ENCODE measurements at regions not wholly inside any gene's neighbourhood (a gene's known extent, or its start where the extent isn't known, plus 50 kb on each side); places are given as distances from the start of the nearest gene placed in this dataset.
A peak's percentile ranks its signal among the peaks of the same experiment; 100 is the strongest.

DNA sequence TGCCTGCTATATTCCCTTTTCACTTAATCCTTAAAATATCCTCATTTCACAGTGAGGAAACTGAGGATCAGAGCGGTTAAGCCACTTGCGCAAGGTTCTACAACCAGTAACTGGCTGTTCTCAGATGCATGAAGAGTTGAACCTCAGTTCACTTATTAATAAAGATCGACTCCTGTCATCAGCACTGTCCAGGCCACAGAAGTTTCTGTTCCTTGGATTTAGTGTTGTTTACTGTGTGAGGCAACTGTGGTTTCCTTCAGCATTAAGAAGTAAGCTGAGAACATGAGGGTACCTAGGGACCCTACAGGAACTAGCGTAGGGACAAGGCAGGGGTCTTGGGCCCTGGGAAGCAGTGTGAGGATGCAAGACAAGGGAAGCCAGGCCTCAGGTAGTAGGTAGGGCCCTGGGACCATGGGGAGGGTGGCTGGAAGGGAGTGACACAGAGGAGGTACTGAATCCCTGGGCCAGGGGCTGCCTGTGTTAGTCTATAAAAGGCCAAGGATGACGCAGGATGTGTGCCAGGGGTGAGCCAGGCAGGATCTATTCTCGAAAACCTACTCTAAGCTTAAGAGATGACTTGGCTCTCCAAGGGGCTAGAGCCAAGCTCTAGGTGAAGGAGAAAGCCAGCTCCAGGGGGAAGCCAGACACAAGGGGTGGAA, 181.2 kb upstream of the CSF3R start:
- Histone ChIP-seq H3K27ac (ENCODE audit: low read length) (peak overlapping the region; percentile 5; the same call in 1 of the 2 replicates), H3K27me3 (ENCODE audit: low read depth, low read length) (peaks cover 16% of the 10 kb centered on the region), H2AFZ (ENCODE audit: low read depth, low read length) (0 out of 2 replicates have a peak overlapping the region, but pooled peaks have one; percentile 31), H3K4me1 (ENCODE audit: low read length) (peaks cover 31% of the 10 kb centered on the region), H4K20me1 (ENCODE audit: insufficient read depth, low read length) (no peaks in the 10 kb centered on the region), H3K4me3 (ENCODE audit: low read length) (peak overlapping the region; percentile 29; the same call in 1 of the 2 replicates), H3K79me2 (ENCODE audit: low read length) (no peaks in the 10 kb centered on the region), H3K9me3 (ENCODE audit: insufficient read depth, low read length) (no peaks in the 10 kb centered on the region), H3K4me2 (ENCODE audit: low read length) (peak overlapping the region; percentile 66), H3K36me3 (replicated peaks; ENCODE audit: low read depth, low read length) (no peaks in the 10 kb centered on the region), H3K9ac (ENCODE audit: low read length) (no peak overlapping the region)
- TF ChIP-seq EZH2phosphoT487 (IDR thresholded peaks at IDR 0.05; ENCODE audit: low read depth): no peak
- TF ChIP-seq, protein P1, sequence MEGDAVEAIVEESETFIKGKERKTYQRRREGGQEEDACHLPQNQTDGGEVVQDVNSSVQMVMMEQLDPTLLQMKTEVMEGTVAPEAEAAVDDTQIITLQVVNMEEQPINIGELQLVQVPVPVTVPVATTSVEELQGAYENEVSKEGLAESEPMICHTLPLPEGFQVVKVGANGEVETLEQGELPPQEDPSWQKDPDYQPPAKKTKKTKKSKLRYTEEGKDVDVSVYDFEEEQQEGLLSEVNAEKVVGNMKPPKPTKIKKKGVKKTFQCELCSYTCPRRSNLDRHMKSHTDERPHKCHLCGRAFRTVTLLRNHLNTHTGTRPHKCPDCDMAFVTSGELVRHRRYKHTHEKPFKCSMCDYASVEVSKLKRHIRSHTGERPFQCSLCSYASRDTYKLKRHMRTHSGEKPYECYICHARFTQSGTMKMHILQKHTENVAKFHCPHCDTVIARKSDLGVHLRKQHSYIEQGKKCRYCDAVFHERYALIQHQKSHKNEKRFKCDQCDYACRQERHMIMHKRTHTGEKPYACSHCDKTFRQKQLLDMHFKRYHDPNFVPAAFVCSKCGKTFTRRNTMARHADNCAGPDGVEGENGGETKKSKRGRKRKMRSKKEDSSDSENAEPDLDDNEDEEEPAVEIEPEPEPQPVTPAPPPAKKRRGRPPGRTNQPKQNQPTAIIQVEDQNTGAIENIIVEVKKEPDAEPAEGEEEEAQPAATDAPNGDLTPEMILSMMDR (IDR thresholded peaks at IDR 0.05; ENCODE audit: low read depth, low read length): no peak

DNA sequence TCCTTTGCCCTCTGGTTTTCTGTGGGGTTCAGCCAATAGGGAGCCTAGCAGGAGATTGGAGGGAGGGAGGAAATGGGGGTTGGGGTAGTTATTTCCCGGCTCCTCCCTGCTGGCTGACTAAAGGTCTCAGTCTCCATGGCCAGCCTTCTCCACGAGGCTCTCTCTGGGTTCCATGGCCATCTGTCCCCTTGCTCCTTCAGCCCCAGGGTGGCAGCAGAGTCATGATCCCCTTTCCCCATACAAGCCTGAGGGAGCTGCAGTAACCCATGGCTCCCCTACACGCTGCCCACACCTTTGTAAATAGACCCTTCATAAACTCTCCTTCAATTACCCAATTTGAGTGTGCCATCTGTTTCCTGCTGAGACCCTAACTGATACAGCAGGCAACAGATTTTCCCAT, 176.1 kb upstream of the CSF3R start:
- peaks cover 8% of the 10 kb centered on the region for H3K4me1 ChIP-seq (ENCODE audit: low read length)
- no peaks in the 10 kb centered on the region for H3K79me2 ChIP-seq (ENCODE audit: low read length)
- H4K20me1 ChIP-seq (ENCODE audit: insufficient read depth, low read length): no peaks in the 10 kb centered on the region
- H3K27me3 ChIP-seq (ENCODE audit: low read depth, low read length): peaks cover 15% of the 10 kb centered on the region
- H3K4me3 ChIP-seq (ENCODE audit: low read length): no peak overlapping the region
- H3K36me3 ChIP-seq (replicated peaks; ENCODE audit: low read depth, low read length): no peaks in the 10 kb centered on the region
- H3K9me3 ChIP-seq (ENCODE audit: insufficient read depth, low read length): no peaks in the 10 kb centered on the region
- no peak overlapping the region for H3K27ac ChIP-seq (ENCODE audit: low read length)
- no peak for TF ChIP-seq EZH2phosphoT487 (IDR thresholded peaks at IDR 0.05; ENCODE audit: low read depth)
- TF ChIP-seq, protein P1 (IDR thresholded peaks at IDR 0.05; ENCODE audit: low read depth, low read length): no peak
- no peak overlapping the region for H3K4me2 ChIP-seq (ENCODE audit: low read length)
- no peak overlapping the region for H2AFZ ChIP-seq (ENCODE audit: low read depth, low read length)
- no peak overlapping the region for H3K9ac ChIP-seq (ENCODE audit: low read length)

DNA sequence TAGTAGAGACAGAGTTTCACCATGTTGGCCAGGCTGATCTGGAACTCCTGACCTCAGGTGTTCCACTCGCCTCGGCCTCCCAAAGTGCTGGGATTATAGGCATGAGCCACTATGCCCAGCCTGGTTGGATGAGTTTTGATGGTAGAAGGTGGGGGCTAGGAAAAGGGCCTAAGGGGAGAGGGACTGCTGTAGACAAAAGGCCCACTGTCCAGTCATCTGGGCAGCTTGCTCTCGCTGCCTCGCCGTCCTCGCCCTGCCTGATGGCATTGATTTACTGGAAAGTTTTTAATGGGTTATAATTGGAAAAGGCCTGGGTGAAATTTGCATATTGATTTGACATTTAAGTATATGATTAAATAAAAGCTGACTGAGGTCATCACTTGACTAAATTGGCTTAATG, 175.1 kb upstream of the CSF3R start:
- Histone ChIP-seq H3K27me3 (ENCODE audit: low read depth, low read length) (peaks cover 15% of the 10 kb centered on the region), H4K20me1 (ENCODE audit: insufficient read depth, low read length) (no peaks in the 10 kb centered on the region), H3K27ac (ENCODE audit: low read length) (no peak overlapping the region), H3K36me3 (replicated peaks; ENCODE audit: low read depth, low read length) (no peaks in the 10 kb centered on the region), H3K9ac (ENCODE audit: low read length) (no peak overlapping the region), H3K4me2 (ENCODE audit: low read length) (no peak overlapping the region), H3K79me2 (ENCODE audit: low read length) (no peaks in the 10 kb centered on the region), H3K4me3 (ENCODE audit: low read length) (no peak overlapping the region), H3K9me3 (ENCODE audit: insufficient read depth, low read length) (no peaks in the 10 kb centered on the region), H3K4me1 (ENCODE audit: low read length) (no peaks in the 10 kb centered on the region), H2AFZ (ENCODE audit: low read depth, low read length) (no peak overlapping the region)
- TF ChIP-seq, protein P1 (IDR thresholded peaks at IDR 0.05; ENCODE audit: low read depth, low read length): no peak
- TF ChIP-seq EZH2phosphoT487 (IDR thresholded peaks at IDR 0.05; ENCODE audit: low read depth): no peak

DNA sequence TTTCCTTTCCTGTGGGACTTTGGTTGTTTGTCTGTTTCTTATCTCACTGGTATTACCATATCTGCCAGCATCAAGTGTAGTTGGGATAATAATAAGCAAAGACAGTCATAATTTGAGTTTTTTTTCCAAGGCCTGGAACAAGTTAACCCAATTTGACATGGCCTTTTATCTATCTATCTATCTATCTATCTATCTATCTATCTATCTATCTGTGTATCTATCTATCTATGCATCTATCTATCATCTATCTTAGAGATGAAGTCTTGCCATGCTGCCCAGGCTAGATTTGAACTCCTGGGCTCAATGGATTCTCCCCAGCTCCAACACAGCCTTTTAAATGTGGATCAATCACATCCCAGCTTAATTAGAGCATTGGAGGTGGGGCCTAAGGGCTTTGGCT, 174.1 kb upstream of the CSF3R start:
- Histone ChIP-seq H3K27ac (ENCODE audit: low read length) (no peak overlapping the region), H3K27me3 (ENCODE audit: low read depth, low read length) (peaks cover 15% of the 10 kb centered on the region), H3K79me2 (ENCODE audit: low read length) (no peaks in the 10 kb centered on the region), H3K4me3 (ENCODE audit: low read length) (no peak overlapping the region), H2AFZ (ENCODE audit: low read depth, low read length) (no peak overlapping the region), H3K9me3 (ENCODE audit: insufficient read depth, low read length) (no peaks in the 10 kb centered on the region), H3K36me3 (replicated peaks; ENCODE audit: low read depth, low read length) (no peaks in the 10 kb centered on the region), H3K4me2 (ENCODE audit: low read length) (no peak overlapping the region), H4K20me1 (ENCODE audit: insufficient read depth, low read length) (no peaks in the 10 kb centered on the region), H3K9ac (ENCODE audit: low read length) (no peak overlapping the region), H3K4me1 (ENCODE audit: low read length) (no peaks in the 10 kb centered on the region)
- no peak for TF ChIP-seq EZH2phosphoT487 (IDR thresholded peaks at IDR 0.05; ENCODE audit: low read depth)
- TF ChIP-seq, protein P1 (IDR thresholded peaks at IDR 0.05; ENCODE audit: low read depth, low read length): no peak
